Medulla oblongata (tissue), 1 donor: ENCODE measurements at regions not wholly inside any gene's neighbourhood (a gene's known extent, or its start where the extent isn't known, plus 50 kb on each side); places are given as distances from the start of the nearest gene placed in this dataset.
A peak's percentile ranks its signal among the peaks of the same experiment; 100 is the strongest.

Experiments used
- DNase-seq: peaks from one replicate; pipeline ENCODE4 v3.0.0-alpha.2; 2015; ENCODE audit errors: extremely low spot score

GRCh38 chr1:98482611-98483010 is 178.9 kb upstream of the SNX7 start:
- DNase-seq = no peak

GRCh38 chr1:98480271-98480670 is 181.2 kb upstream of the SNX7 start:
- no peak for DNase-seq

GRCh38 chr1:98478121-98478520 is 183.4 kb upstream of the SNX7 start:
- no peak for DNase-seq

- DNase-seq = no peak
Observed at GRCh38 chr1:98472878-98473277, 188.6 kb upstream of the SNX7 start.

GRCh38 chr1:98471633-98472032 is 189.9 kb upstream of the SNX7 start:
- DNase-seq = no peak

GRCh38 chr1:98468111-98468717 is 193.3 kb upstream of the SNX7 start:
- peak; percentile 58 for DNase-seq

GRCh38 chr1:98467586-98467985 is 193.9 kb upstream of the SNX7 start:
- DNase-seq = no peak

- DNase-seq = no peak
Observed at GRCh38 chr1:98467122-98467521, 194.4 kb upstream of the SNX7 start.

- no peak for DNase-seq
Observed at GRCh38 chr1:98461873-98462385, 199.6 kb upstream of the SNX7 start.

GRCh38 chr1:98460136-98460535 is 201.4 kb upstream of the SNX7 start:
- DNase-seq = no peak

- no peak for DNase-seq
Observed at GRCh38 chr1:98459486-98459870, 202.0 kb upstream of the SNX7 start.

- no peak for DNase-seq
Observed at GRCh38 chr1:98458511-98459485, 202.7 kb upstream of the SNX7 start.

GRCh38 chr1:98457248-98457647 is 204.3 kb upstream of the SNX7 start:
- DNase-seq = no peak

GRCh38 chr1:98454666-98455065 is 206.9 kb upstream of the SNX7 start:
- no peak for DNase-seq

- DNase-seq = no peak
Observed at GRCh38 chr1:98453066-98453465, 208.5 kb upstream of the SNX7 start.

- no peak for DNase-seq
Observed at GRCh38 chr1:98452162-98452561, 209.4 kb upstream of the SNX7 start.

GRCh38 chr1:98441281-98441680 is 220.2 kb upstream of the SNX7 start:
- no peak for DNase-seq

GRCh38 chr1:98439471-98439870 is 222.1 kb upstream of the SNX7 start:
- DNase-seq = no peak

- DNase-seq = no peak
Observed at GRCh38 chr1:98437540-98437939, 224.0 kb upstream of the SNX7 start.

GRCh38 chr1:98437011-98437410 is 224.5 kb upstream of the SNX7 start:
- DNase-seq = no peak

GRCh38 chr1:98429965-98430443 is 231.5 kb upstream of the SNX7 start:
- no peak for DNase-seq

- DNase-seq = no peak
Observed at GRCh38 chr1:98428864-98429263, 232.7 kb upstream of the SNX7 start.

- no peak for DNase-seq
Observed at GRCh38 chr1:98427664-98428063, 233.9 kb upstream of the SNX7 start.
